H1 (cell line): ENCODE measurements at regions not wholly inside any gene's neighbourhood (a gene's known extent, or its start where the extent isn't known, plus 50 kb on each side); places are given as distances from the start of the nearest gene placed in this dataset.

Experiments
- CTCF ChIA-PET: fragments of 300-600 bp; sonication (Branson Sonifier 250); formaldehyde crosslinking; loops from one replicate; lab custom pipeline; 2021; ENCODE audit not compliant: partially characterized antibody; lab: Charles Lee
- POLR2A ChIA-PET: fragments of 300-600 bp; sonication (Branson Sonifier 250); formaldehyde crosslinking; loops from one replicate; lab custom pipeline; 2021; ENCODE audit warnings: inconsistent platforms; ENCODE audit not compliant: partially characterized antibody; lab: Charles Lee
- DNase-seq, 2 experiments: peaks; one replicate each; pipeline versions ENCODE4 v3.0.0 to v3.0.0-alpha.2; 2010 to 2022; ENCODE audit warnings: low spot score in 2 of 2, low read depth in 1 of 2, mixed read lengths in 1 of 2
- FAIRE-seq: peaks from 2 replicates; lab custom pipeline; 2011; peaks lifted over from hg19 to GRCh38; lab: Jason Lieb, UNC
- H2AFZ ChIP-seq: 2 replicates; pipeline ENCODE4 v1.8.1; 2012; ENCODE audit warnings: low read length, inconsistent platforms
- H2AK5ac ChIP-seq: 2 replicates; pipeline ENCODE4 v1.6.1; 2013; ENCODE audit warnings: low read depth, low read length
- H2BK120ac ChIP-seq: replicated peaks from 2 replicates; pipeline ENCODE3; 2013; ENCODE audit warnings: low read depth, low read length, inconsistent platforms
- H2BK12ac ChIP-seq: 2 replicates; pipeline ENCODE4 v1.6.1; 2013; ENCODE audit warnings: low read depth, low read length
- H2BK15ac ChIP-seq: 2 replicates; pipeline ENCODE4 v1.6.1; 2013; ENCODE audit warnings: low read length
- H2BK20ac ChIP-seq: 2 replicates; pipeline ENCODE4 v1.6.1; 2013; ENCODE audit warnings: low read length
- H2BK5ac ChIP-seq: 2 replicates; pipeline ENCODE4 v1.6.1; 2013; ENCODE audit warnings: low read depth, low read length
- H3K14ac ChIP-seq: 2 replicates; pipeline ENCODE4 v1.6.1; 2013; ENCODE audit warnings: inconsistent platforms; ENCODE audit not compliant: insufficient read length
- H3K18ac ChIP-seq: 2 replicates; pipeline ENCODE4 v1.6.1; 2013; ENCODE audit warnings: low read length; ENCODE audit errors: extremely low read depth
- H3K23ac ChIP-seq: 2 replicates; pipeline ENCODE4 v1.6.1; 2013; ENCODE audit warnings: inconsistent platforms; ENCODE audit not compliant: insufficient read length
- H3K23me2 ChIP-seq: 2 replicates; pipeline ENCODE4 v1.6.1; 2013; ENCODE audit warnings: low read depth, low read length
- H3K27ac ChIP-seq: 2 replicates; pipeline ENCODE4 v1.6.1; 2011; ENCODE audit warnings: low read depth, low read length, inconsistent platforms
- H3K27me3 ChIP-seq, 4 experiments: replicated peaks in 1 of 4; 1 replicate in 1 of 4; 2 replicates in 3 of 4; pipeline versions ENCODE4 v1.6.1 to v1.8.1; 2011 to 2013; ENCODE audit warnings: low read length in 3 of 4, mild to moderate bottlenecking in 3 of 4, inconsistent platforms in 2 of 4, mixed read lengths in 2 of 4, moderate library complexity in 1 of 4; ENCODE audit not compliant: control insufficient read depth in 3 of 4, insufficient read depth in 3 of 4; ENCODE audit errors: extremely low read depth in 1 of 4
- H3K36me3 ChIP-seq, 4 experiments: 2 replicates each; pipeline versions ENCODE4 v1.6.1 to v1.8.1; 2011 to 2013; ENCODE audit warnings: mild to moderate bottlenecking in 4 of 4, low read length in 3 of 4, moderate library complexity in 2 of 4, control low read depth in 1 of 4, inconsistent platforms in 1 of 4; ENCODE audit not compliant: insufficient read depth in 4 of 4, control insufficient read depth in 2 of 4
- H3K4ac ChIP-seq: replicated peaks from 2 replicates; pipeline ENCODE3; 2013; ENCODE audit warnings: low read length, low read depth, mixed read lengths, inconsistent platforms; ENCODE audit not compliant: insufficient read length
- H3K4me1 ChIP-seq, 4 experiments: replicated peaks in 1 of 4; 1 replicate in 1 of 4; 2 replicates in 3 of 4; pipeline versions ENCODE4 v1.6.1 to v1.8.1; 2011 to 2013; ENCODE audit warnings: low read length in 3 of 4, inconsistent platforms in 2 of 4, mixed read lengths in 1 of 4; ENCODE audit not compliant: insufficient read depth in 4 of 4, control insufficient read depth in 3 of 4
- H3K4me2 ChIP-seq, 2 experiments: 2 replicates each; pipeline versions ENCODE4 v1.6.1 to v1.8.1; 2011 to 2013; ENCODE audit warnings: low read depth in 2 of 2, low read length in 2 of 2, control low read depth in 1 of 2, inconsistent platforms in 1 of 2, mild to moderate bottlenecking in 1 of 2; ENCODE audit not compliant: insufficient read depth in 1 of 2
- H3K4me3 ChIP-seq, 4 experiments: fragments of 200-600, 300-600 bp in 1 of 4; sonication (generic), shearing (Covaris generic), sonication (Bioruptor Twin) in 1 of 4; 2 replicates each; pipeline versions ENCODE4 v1.5.1 to v1.8.1; 2011 to 2016; ENCODE audit warnings: low read length in 4 of 4, low read depth in 3 of 4, control low read depth in 2 of 4, inconsistent platforms in 2 of 4, mild to moderate bottlenecking in 2 of 4, mixed read lengths in 1 of 4, moderate library complexity in 1 of 4; ENCODE audit not compliant: insufficient read depth in 2 of 4; ENCODE audit errors: extremely low read depth in 1 of 4
- H3K56ac ChIP-seq: replicated peaks from 2 replicates; pipeline ENCODE3; 2013; ENCODE audit warnings: low read depth, mild to moderate bottlenecking, mixed read lengths, low read length, inconsistent platforms; ENCODE audit not compliant: insufficient read length
- H3K79me1 ChIP-seq: 2 replicates; pipeline ENCODE4 v1.6.1; 2013; ENCODE audit warnings: low read depth, low read length, control low read depth
- H3K79me2 ChIP-seq, 2 experiments: 2 replicates each; pipeline versions ENCODE4 v1.6.1 to v1.8.1; 2012 to 2013; ENCODE audit warnings: low read length in 2 of 2, mild to moderate bottlenecking in 2 of 2, inconsistent platforms in 1 of 2; ENCODE audit not compliant: insufficient read depth in 2 of 2, control insufficient read depth in 1 of 2
- H3K9ac ChIP-seq, 4 experiments: replicated peaks in 1 of 4; 1 replicate in 1 of 4; 2 replicates in 3 of 4; pipeline versions ENCODE4 v1.6.1 to v1.8.1; 2011 to 2013; ENCODE audit warnings: low read depth in 3 of 4, low read length in 3 of 4, control low read depth in 2 of 4, mild to moderate bottlenecking in 2 of 4, moderate library complexity in 2 of 4, inconsistent platforms in 1 of 4; ENCODE audit errors: extremely low read depth in 1 of 4
- H3K9me3 ChIP-seq, 2 experiments: 2 replicates each; pipeline versions ENCODE4 v1.6.1 to v1.8.1; 2012 to 2013; ENCODE audit warnings: mild to moderate bottlenecking in 2 of 2, moderate library complexity in 2 of 2, control low read depth in 1 of 2, inconsistent platforms in 1 of 2, low read depth in 1 of 2, low read length in 1 of 2, mixed read lengths in 1 of 2; ENCODE audit not compliant: insufficient read depth in 2 of 2
- H4K20me1 ChIP-seq, 2 experiments: replicated peaks in 1 of 2; 2 replicates each; pipeline versions ENCODE3 to v1.8.1; 2011 to 2013; ENCODE audit warnings: inconsistent platforms in 2 of 2, low read length in 2 of 2, mild to moderate bottlenecking in 1 of 2; ENCODE audit not compliant: insufficient read depth in 2 of 2, control insufficient read depth in 1 of 2
- H4K5ac ChIP-seq: 2 replicates; pipeline ENCODE4 v1.6.1; 2013; ENCODE audit warnings: low read length, low read depth, mixed read lengths, inconsistent platforms; ENCODE audit not compliant: insufficient read length
- H4K8ac ChIP-seq: 2 replicates; pipeline ENCODE4 v1.8.0; 2013; ENCODE audit warnings: mild to moderate bottlenecking, moderate library complexity, low read length, inconsistent platforms; ENCODE audit not compliant: insufficient read depth; ENCODE audit errors: extremely low read depth
- H4K91ac ChIP-seq: replicated peaks from 2 replicates; pipeline ENCODE3; 2013; ENCODE audit warnings: low read length, mixed read lengths, inconsistent platforms; ENCODE audit not compliant: insufficient read length
- BACH1 ChIP-seq: IDR thresholded peaks from 2 replicates; pipeline ENCODE4 v1.6.1; 2012; ENCODE audit warnings: low read length, improper control_type of control experiment
- BCL11A ChIP-seq, 2 experiments: IDR thresholded peaks; one replicate each; pipeline ENCODE4 v1.6.1; 2011; ENCODE audit warnings: low read depth in 2 of 2, low read length in 2 of 2, mild to moderate bottlenecking in 2 of 2
- CBX8 ChIP-seq: fragments of 300-800, 300-1000 bp; sonication (generic); IDR thresholded peaks from 2 replicates; pipeline ENCODE4 v1.7.1; 2016; ENCODE audit warnings: low read depth, low read length, borderline replicate concordance
- CHD1 ChIP-seq: IDR thresholded peaks from 2 replicates; pipeline ENCODE4 v1.6.1; 2012; ENCODE audit warnings: low read depth, low read length, improper control_type of control experiment
- GTF2F1 ChIP-seq: IDR thresholded peaks from 2 replicates; pipeline ENCODE4 v1.6.1; 2012; ENCODE audit warnings: low read depth, low read length, improper control_type of control experiment, borderline replicate concordance
- KDM1A ChIP-seq: fragments of 200-600, 300-600 bp; sonication (generic); IDR thresholded peaks from 2 replicates; pipeline ENCODE4 v1.7.1; 2016; ENCODE audit warnings: mild to moderate bottlenecking, low read length, borderline replicate concordance
- POLR2AphosphoS5 ChIP-seq: IDR thresholded peaks from 2 replicates; pipeline ENCODE4 v1.6.1; 2011; ENCODE audit warnings: low read depth, low read length
- POU5F1 ChIP-seq: IDR thresholded peaks from 2 replicates; pipeline ENCODE4 v1.6.1; 2011; ENCODE audit warnings: low read depth, mild to moderate bottlenecking, low read length, moderate library complexity
- RAD21 ChIP-seq, 2 experiments: IDR thresholded peaks in 1 of 2; conservative IDR thresholded peaks in 1 of 2; 2 replicates each; pipeline ENCODE4 v1.6.1; 2011; ENCODE audit warnings: low read depth in 2 of 2, low read length in 2 of 2, improper control_type of control experiment in 1 of 2, inconsistent platforms in 1 of 2, mild to moderate bottlenecking in 1 of 2, moderate library complexity in 1 of 2
- RXRA ChIP-seq: IDR thresholded peaks from 2 replicates; pipeline ENCODE4 v1.6.1; 2011; ENCODE audit warnings: low read depth, mild to moderate bottlenecking, low read length, moderate library complexity; ENCODE audit not compliant: insufficient read depth
- SAP30 ChIP-seq: fragments of 300-600 bp; sonication (generic); IDR thresholded peaks from 2 replicates; pipeline ENCODE4 v1.7.1; 2012; ENCODE audit warnings: low read length, moderate library complexity, mild to moderate bottlenecking, inconsistent platforms; ENCODE audit not compliant: insufficient read depth, insufficient replicate concordance
- SIN3A ChIP-seq, 2 experiments: IDR thresholded peaks in 1 of 2; conservative IDR thresholded peaks in 1 of 2; 2 replicates each; pipeline ENCODE4 v1.6.1; 2011 to 2012; ENCODE audit warnings: low read length in 2 of 2, improper control_type of control experiment in 1 of 2, low read depth in 1 of 2, mild to moderate bottlenecking in 1 of 2
- SRF ChIP-seq: IDR thresholded peaks from 2 replicates; pipeline ENCODE4 v1.6.1; 2011; ENCODE audit warnings: mild to moderate bottlenecking, low read depth, low read length, moderate library complexity
- TAF1 ChIP-seq: IDR thresholded peaks from 2 replicates; pipeline ENCODE4 v1.6.1; 2011; ENCODE audit warnings: mild to moderate bottlenecking, low read depth, low read length
- YY1 ChIP-seq: IDR thresholded peaks from 2 replicates; pipeline ENCODE4 v1.6.1; 2011; ENCODE audit warnings: low read depth, mild to moderate bottlenecking, low read length
- WGBS, 2 experiments: shearing (Covaris generic) in 1 of 2; methylation state at CpG; one replicate each; pipeline versions ENCODE4 v1.1.6 to v1.1.7; 2013 to 2015; ENCODE audit warnings: low lambda C conversion rate in 2 of 2, mixed read lengths in 2 of 2, inconsistent platforms in 1 of 2, low coverage in 1 of 2, missing lambda C conversion rate in 1 of 2; ENCODE audit not compliant: insufficient replicate concordance in 2 of 2, insufficient coverage in 1 of 2, insufficient read length in 1 of 2; ENCODE audit errors: extremely low coverage in 1 of 2, missing lambda C conversion rate in 1 of 2; 5-methylcytosine and 5-hydroxymethylcytosine counted together

DNA sequence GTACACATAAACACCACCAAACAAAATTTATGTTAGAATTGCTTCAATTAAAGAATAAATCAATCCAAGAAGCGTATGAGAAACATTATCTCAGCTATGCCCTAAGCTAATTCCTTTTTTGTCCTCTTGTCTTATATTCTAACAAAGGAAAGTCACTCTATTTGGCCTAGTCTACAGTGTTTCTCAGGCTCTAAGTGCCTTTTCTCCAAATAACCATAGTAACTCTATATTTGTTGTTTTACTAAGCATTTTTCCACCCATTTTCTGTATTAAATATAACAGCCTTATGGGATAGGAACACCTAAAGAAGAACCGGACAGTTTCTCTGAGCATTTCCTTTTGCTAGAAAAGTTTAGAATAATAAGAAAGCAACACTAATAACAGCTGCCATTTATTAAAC, 120.1 kb upstream of the MTAP start:
- H4K91ac ChIP-seq, result no peak overlapping the region
- no peaks in the 10 kb centered on the region for H3K23me2 ChIP-seq
- H3K4me2 ChIP-seq, result no peak overlapping the region
- no peak overlapping the region for H3K23ac ChIP-seq
- no peak overlapping the region for H2BK20ac ChIP-seq
- FAIRE-seq (no peak), DNase-seq (no peak)
- H4K20me1 ChIP-seq, result no peaks in the 10 kb centered on the region
- no peak overlapping the region for H2BK5ac ChIP-seq
- no peak overlapping the region for H3K4ac ChIP-seq
- H3K56ac ChIP-seq, result no peak overlapping the region
- no peaks in the 10 kb centered on the region for H3K9me3 ChIP-seq
- no peaks in the 10 kb centered on the region for H3K27me3 ChIP-seq
- H2AK5ac ChIP-seq, result no peak overlapping the region
- H3K79me2 ChIP-seq, result no peaks in the 10 kb centered on the region
- H3K36me3 ChIP-seq, result no peaks in the 10 kb centered on the region
- no peaks in the 10 kb centered on the region for H3K4me1 ChIP-seq
- no peak overlapping the region for H4K5ac ChIP-seq
- POLR2A ChIA-PET, result no interaction called here
- H4K8ac ChIP-seq, result no peak overlapping the region
- no peak overlapping the region for H2BK15ac ChIP-seq
- H2AFZ ChIP-seq, result no peak overlapping the region
- H3K4me3 ChIP-seq, result no peak overlapping the region
- no peak overlapping the region for H3K18ac ChIP-seq
- CTCF ChIA-PET, result interaction anchor here (1.2 to 2.3 kb wide), 2 partner anchors 26 to 112 kb away, joined by 3 to 11 read pairs; no protein-coding TSS in a partner anchor
- no peaks in the 10 kb centered on the region for H3K79me1 ChIP-seq
- H2BK120ac ChIP-seq, result no peak overlapping the region
- H2BK12ac ChIP-seq, result no peak overlapping the region
- H3K9ac ChIP-seq, result no peak overlapping the region
- WGBS, 2 experiments, result 94% methylated on average over 2 of the region's 2 CpGs; no CpG with 5 or more reads in 1 of the 2 experiments
- no peak overlapping the region for H3K14ac ChIP-seq
- no peak overlapping the region for H3K27ac ChIP-seq
- TF ChIP-seq KDM1A (no peak), TAF1 (no peak), SIN3A (conservative IDR thresholded peaks at IDR 0.05 in 1 of 2, IDR thresholded peaks at IDR 0.05 in 1 of 2; ENCODE audit: low read depth in 1 of 2, low read length in 2 of 2) (no peak), POLR2AphosphoS5 (no peak), RAD21 (IDR thresholded peaks at IDR 0.05 in 1 of 2, conservative IDR thresholded peaks at IDR 0.05 in 1 of 2; ENCODE audit: low read depth in 2 of 2, low read length in 2 of 2) (no peak), SAP30 (no peak), SRF (no peak), GTF2F1 (no peak), CHD1 (no peak), YY1 (no peak), POU5F1 (no peak), BCL11A (IDR thresholded peaks at IDR 0.05; ENCODE audit: low read depth in 2 of 2, low read length in 2 of 2) (no peak), BACH1 (no peak), CBX8 (no peak), RXRA (no peak)
